GM12892 (cell line): ENCODE measurements at regions not wholly inside any gene's neighbourhood (a gene's known extent, or its start where the extent isn't known, plus 50 kb on each side); places are given as distances from the start of the nearest gene placed in this dataset.

Experiments used
- DNase-seq: peaks from one replicate; pipeline ENCODE4 v3.0.0; 2011; ENCODE audit not compliant: insufficient read length
- FAIRE-seq: peaks from 2 replicates; lab custom pipeline; 2011; peaks lifted over from hg19 to GRCh38; lab: Jason Lieb, UNC
- POLR2A ChIP-seq: IDR thresholded peaks from 2 replicates; pipeline ENCODE4 v1.6.1; 2011; ENCODE audit warnings: low read depth, low read length, control low read depth
- POLR2AphosphoS5 ChIP-seq: IDR thresholded peaks from 2 replicates; pipeline ENCODE4 v1.6.1; 2011; ENCODE audit warnings: low read depth, low read length, control low read depth
- TAF1 ChIP-seq: IDR thresholded peaks from 2 replicates; pipeline ENCODE4 v1.6.1; 2011; ENCODE audit warnings: low read depth, mild to moderate bottlenecking, control low read depth, low read length, borderline replicate concordance

DNA sequence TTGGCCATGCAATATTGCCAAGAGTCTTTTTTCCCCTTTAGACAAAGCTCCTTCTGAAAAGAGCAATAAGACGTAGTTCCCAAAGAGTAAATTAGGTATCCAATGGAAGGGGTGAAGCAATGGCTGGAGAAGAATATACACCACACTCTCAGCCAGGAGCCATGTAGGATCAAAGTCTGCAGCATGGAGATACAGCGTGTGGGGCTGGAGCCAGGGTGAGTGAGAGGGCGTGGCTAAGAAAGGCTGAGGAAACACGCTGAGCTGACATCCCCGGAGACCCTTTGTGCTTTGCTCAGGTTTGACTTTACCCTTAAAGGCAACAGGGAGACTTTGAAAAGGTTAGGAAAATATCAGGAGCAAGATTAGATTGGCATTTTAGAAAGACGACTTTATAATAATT lies 87.1 kb upstream of the ELL2 start:
- no peak for TF ChIP-seq TAF1
- TF ChIP-seq POLR2AphosphoS5, result no peak
- no peak for TF ChIP-seq POLR2A
- DNase-seq (no peak), FAIRE-seq (no peak)

DNA sequence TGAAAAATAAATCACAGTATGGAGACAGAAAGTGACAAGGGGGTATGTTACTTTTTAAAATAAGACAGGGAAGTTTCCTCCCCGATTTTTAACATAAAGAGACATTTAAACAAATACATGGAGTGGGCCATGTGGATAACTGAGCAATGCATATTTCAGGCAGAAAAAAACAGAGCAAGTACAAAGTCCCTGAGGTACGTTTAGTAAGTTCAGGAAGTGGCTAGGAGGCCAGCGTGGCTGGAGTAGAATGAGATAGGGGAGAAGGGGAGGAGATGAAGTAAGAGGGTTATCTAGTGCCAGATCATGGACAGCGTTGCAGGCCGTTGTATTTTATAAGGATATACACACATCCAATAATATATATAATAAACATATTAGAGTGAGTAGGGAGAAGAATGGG lies 84.2 kb upstream of the ELL2 start:
- TF ChIP-seq TAF1 (no peak), POLR2A (no peak)
- no peak for FAIRE-seq
- no peak for DNase-seq

DNA sequence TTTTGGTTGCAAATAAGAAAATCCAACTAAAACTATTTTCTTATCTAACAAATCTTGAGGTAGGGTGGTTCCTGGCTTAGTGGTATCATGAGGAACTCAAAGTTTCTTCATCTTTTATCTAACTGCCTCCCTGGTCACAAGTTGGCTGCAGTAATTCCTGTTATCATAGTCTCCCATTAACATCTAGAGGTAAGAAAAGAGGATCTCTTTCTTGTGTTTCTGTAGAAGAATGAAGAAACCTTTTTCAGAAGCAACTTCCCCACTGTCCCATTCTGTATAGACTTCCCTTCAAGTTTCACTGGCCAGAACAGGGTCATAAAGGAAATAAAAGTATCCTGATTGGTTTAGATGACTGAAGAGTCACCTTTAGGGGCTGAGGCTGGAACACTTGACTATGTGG lies 81.8 kb upstream of the ELL2 start:
- no peak for TF ChIP-seq POLR2A
- no peak for TF ChIP-seq TAF1
- no peak for TF ChIP-seq POLR2AphosphoS5
- no peak for FAIRE-seq
- no peak for DNase-seq

DNA sequence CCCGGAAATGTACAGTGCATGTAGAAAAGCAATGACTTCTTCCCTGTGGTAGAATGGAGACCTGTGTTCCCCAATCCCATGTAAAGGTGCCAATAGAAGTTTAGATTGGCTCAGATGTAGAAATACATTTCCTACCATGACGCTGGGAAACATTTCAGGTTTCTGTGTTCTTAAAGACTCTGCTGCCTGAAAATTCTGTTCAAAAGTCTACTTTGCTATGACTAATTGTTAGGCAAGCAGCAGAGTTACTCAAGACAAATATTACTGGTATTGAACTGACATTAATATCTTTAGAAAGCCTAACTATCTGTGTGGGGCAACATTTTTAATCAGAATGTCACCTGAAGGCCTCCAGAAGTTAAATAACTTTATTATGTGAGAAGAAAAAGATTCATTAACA lies 75.5 kb upstream of the ELL2 start:
- FAIRE-seq (no peak), DNase-seq (no peak)
- no peak for TF ChIP-seq POLR2AphosphoS5
- TF ChIP-seq TAF1, result no peak
- TF ChIP-seq POLR2A, result no peak

DNA sequence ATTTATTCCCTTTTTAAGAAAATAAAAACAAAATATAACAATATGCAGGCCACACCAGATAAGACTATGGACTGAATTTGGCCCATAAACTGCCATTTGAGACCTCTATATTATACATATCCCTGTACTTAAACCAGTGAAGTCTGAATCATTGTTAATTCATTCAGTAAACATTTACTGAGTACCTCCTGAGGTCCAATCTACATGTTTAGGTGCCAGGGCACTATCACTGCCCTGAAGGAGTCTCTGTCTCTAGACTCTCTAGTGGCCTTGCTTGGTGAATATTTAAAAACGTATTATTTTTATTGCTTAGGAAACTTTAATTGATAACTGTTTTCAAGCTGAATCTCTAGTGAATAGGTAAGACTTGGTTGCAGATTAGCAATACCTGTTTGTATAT lies 74.7 kb upstream of the ELL2 start:
- no peak for DNase-seq
- no peak for FAIRE-seq
- TF ChIP-seq POLR2A (no peak), POLR2AphosphoS5 (no peak), TAF1 (no peak)

DNA sequence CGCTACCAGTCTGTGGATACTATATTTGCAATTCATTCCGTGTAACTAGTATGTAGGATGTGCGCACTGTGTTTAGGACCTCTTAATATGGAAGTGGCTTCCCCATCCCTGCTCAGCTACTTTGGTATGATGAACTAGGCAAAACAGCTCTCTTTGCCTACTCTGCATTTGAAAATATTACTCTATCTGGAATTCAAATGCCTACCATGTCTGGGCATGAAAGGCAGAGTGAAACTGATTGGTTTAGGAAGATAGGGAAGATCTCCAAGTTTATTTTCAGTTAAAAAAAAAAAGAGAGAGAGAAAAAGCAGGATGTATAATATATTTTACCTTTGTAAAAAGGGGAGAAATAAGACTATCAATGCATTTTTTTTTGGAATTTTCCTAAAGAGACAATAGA lies 74.1 kb upstream of the ELL2 start:
- no peak for FAIRE-seq
- TF ChIP-seq TAF1 (no peak), POLR2A (no peak), POLR2AphosphoS5 (no peak)
- no peak for DNase-seq

DNA sequence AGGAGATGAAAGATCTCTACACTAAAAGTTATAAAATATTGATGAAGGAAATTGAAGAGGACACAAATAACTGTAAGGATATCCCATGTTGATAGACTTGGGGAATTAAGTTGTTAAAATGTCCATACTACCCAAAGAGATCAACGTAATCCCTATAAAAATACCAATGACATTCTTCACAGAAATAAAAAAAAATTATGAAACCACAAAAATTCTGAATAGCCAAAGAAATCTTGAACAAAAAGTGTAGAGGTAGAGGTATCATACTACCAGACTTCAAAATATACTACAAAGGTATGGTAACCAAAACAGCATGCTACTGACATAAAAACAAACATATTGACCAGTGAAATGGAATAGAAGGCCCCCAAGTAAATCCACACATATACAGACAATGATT lies 71.5 kb upstream of the ELL2 start:
- DNase-seq (no peak), FAIRE-seq (no peak)
- no peak for TF ChIP-seq POLR2AphosphoS5
- no peak for TF ChIP-seq POLR2A
- no peak for TF ChIP-seq TAF1

DNA sequence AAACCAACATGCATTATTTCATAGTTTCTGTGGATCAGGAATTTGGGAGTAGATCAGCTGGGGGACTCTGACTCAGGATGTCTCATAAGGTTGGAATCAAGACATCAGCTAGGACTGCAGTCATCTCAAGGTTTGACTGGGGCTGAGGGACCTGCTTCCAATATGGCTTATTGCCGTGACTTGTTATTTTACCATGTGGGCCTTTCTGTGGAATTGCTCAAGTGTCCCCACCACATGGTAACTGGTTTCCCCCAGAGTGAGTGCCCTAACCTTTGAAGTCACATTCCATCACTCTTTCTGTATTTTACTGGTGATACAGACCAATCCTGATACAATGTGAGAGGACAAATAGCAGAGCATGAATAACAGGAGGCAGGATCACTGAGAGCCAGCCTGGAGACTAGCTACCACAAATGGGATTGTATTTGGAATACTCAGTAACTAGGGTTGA lies 70.2 kb upstream of the ELL2 start:
- FAIRE-seq (no peak), DNase-seq (no peak)
- TF ChIP-seq POLR2A (no peak), TAF1 (no peak), POLR2AphosphoS5 (no peak)

DNA sequence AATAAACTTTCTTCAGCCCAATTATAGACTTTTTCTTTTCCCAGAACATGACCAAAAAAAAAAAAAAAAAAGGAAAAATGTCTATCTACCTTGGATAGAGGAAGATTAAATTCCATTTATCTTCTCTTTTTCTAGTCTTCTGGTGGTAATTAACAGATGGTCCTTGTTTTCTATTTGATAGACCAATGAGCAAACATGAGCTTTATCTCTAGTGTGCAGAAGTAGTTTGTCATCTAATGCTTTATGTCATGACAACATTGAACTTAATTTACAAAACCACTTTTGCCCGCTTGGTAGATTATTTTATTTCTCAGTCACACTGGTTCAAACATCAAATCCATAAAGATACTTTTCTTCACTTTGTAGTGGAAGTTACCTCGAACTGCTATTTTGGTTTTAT lies 69.5 kb upstream of the ELL2 start:
- FAIRE-seq (no peak), DNase-seq (no peak)
- TF ChIP-seq POLR2A, result no peak
- TF ChIP-seq POLR2AphosphoS5, result no peak
- no peak for TF ChIP-seq TAF1

DNA sequence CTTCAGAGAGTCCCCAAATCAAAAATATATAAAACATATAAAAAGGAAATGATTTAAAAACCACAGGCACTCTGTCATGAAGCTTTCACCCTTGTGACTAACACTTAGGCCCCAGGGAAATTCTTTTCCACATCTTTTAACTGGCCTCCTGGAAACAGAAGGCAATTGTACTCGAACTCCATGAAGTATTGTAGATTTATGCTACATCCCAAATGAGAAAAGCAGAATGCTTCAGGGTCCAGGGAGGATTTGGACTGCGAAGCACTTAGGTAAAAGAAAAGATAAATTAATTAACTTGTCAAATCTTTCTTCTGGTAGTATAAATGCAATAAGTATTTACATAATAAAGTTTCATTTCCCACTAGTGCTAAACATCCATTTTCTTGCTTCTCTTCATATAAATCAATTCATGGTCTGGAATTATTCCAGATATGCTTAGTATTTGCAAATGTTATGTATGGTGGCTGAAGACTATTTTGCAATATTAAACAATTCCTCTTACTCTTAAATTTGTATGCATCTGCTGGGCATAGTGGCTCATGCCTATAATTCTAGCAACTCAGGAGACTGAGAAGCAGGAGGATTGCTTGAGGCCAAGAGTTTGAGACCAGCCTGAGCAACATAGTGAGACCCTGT lies 64.9 kb upstream of the ELL2 start:
- DNase-seq (no peak), FAIRE-seq (no peak)
- TF ChIP-seq TAF1, result no peak
- no peak for TF ChIP-seq POLR2A
- TF ChIP-seq POLR2AphosphoS5, result no peak

DNA sequence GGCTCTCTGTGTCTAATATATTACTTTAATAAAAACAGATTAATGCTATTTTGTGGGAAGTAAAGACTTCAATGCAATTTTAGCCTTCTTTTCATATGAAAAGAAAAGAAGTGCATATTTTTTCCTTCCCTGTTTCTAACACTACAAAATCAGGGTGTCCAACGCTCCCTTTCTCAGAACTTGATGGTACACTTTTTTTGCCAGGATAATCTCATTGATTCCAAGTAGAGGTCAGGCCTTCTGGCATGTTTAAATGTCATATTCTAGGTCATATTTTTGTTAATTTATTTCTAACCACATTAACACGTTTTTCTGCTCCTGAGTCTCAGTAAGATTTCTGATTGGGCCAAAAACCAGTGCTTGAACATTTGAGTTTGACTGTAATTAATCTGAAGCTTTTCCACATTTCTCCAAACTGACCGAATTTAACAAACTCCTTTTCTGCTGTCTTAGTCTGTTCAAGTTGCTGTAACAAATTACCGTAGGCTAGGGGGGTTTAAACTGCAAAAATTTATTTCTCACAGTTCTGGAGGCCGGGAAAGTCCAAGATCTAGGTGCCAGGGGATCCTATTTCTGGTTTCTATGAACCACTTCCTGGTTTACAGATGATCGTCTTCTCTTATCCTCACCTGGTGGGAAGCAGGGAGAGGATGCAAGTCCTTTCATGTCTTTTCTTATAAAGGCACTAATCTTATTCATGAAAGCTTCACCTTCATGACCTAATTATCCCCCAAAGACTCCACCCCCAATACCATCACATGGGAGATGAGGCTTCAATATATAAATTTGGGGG lies 63.2 kb upstream of the ELL2 start:
- TF ChIP-seq POLR2AphosphoS5 (no peak), POLR2A (no peak), TAF1 (no peak)
- FAIRE-seq, result no peak
- DNase-seq, result no peak

DNA sequence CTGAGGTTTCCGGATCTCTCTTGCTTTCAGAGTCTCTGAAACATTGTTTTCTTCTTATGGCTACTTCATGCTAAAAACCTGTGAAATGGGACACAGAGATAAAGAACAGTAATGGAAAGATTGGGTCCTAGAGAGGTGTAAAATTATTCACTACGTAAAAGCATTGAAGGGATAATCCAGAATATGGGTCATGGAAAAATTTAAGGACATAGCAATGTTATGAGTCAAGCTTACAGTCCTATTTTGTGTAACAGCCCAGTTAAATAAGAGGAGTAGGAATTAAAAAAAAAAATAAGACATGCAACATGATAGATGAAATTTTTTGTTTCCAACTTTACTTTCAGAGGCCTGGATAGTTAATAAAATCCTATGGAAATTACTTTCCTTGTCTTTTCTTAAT lies 61.9 kb upstream of the ELL2 start:
- no peak for TF ChIP-seq POLR2AphosphoS5
- TF ChIP-seq TAF1, result no peak
- TF ChIP-seq POLR2A, result no peak
- FAIRE-seq (no peak), DNase-seq (no peak)

DNA sequence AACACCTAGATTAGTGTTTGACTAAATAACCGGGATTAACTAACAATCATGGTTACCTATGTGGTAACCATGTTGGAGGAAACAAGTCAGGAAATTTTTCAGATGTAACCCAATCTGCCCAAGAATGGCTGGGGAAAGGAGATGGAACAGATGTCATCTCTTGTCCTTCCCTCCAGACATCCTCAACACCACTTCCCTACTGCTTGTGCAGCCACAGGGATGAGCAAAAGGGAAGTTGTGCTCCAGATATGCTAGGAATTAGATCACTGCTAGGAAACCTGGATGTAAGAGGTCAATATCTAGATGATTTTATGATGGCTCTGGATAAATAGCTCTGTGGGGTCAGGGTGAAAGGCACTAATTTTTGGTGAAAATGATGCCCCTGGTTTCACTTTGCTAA lies 61.3 kb upstream of the ELL2 start:
- FAIRE-seq, result no peak
- no peak for DNase-seq
- TF ChIP-seq POLR2AphosphoS5, result no peak
- no peak for TF ChIP-seq TAF1
- TF ChIP-seq POLR2A, result no peak
